Stomach (tissue), 4 donors: ENCODE measurements at regions not wholly inside any gene's neighbourhood (a gene's known extent, or its start where the extent isn't known, plus 50 kb on each side); places are given as distances from the start of the nearest gene placed in this dataset.

Source experiments
- CTCF ChIP-seq, 7 experiments: fragments of 450-650 bp in 4 of 7; fragments of 200-600 bp in 3 of 7; sonication (generic) in 3 of 7; IDR thresholded peaks; one replicate each; pipeline ENCODE4 v1.5.1; 2016 to 2019; ENCODE audit warnings: antibody characterized with exemption in 7 of 7, control low read depth in 2 of 7, mild to moderate bottlenecking in 1 of 7
- EP300 ChIP-seq: sonication (generic); formaldehyde crosslinking; IDR thresholded peaks from one replicate; pipeline ENCODE4 v1.6.1; 2017; ENCODE audit warnings: antibody characterized with exemption
- POLR2A ChIP-seq, 4 donors: fragments of 450-650 bp; IDR thresholded peaks; one replicate each; pipeline ENCODE4 v1.6.1; 2016; ENCODE audit warnings: antibody characterized with exemption in 4 of 4, control low read depth in 2 of 4, mild to moderate bottlenecking in 1 of 4, moderate library complexity in 1 of 4
- POLR2AphosphoS5 ChIP-seq, 3 donors: sonication (generic); formaldehyde crosslinking; IDR thresholded peaks; one replicate each; pipeline ENCODE4 v1.6.1; 2016; ENCODE audit warnings: antibody characterized with exemption in 3 of 3

DNA sequence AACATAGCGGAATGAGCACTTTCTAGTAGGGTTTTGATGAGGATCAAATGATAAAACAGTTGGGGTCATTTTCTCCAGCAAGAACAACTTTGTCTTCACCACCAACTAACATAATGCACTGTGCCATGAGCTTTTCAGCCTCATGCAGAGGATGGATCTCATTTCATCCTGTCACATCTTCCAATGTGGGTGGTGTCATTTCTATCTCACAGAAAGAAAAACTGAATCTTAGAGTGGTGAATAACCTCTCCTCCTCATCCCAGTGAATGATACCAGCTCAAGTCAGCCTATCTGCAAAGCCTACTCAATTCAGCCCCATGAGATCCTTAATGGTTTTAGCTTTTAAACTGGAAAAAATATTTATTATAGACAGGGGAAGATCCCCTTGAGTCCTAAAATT, 1147.2 kb downstream of the VRK1 start:
- no peak for TF ChIP-seq CTCF (IDR thresholded peaks at IDR 0.05)
- TF ChIP-seq POLR2A (IDR thresholded peaks at IDR 0.05) = no peak
- TF ChIP-seq EP300 = no peak
- no peak for TF ChIP-seq POLR2AphosphoS5 (IDR thresholded peaks at IDR 0.05)
